ENCODE measurements at regions not wholly inside any gene's neighbourhood (a gene's known extent, or its start where the extent isn't known, plus 50 kb on each side); places are given as distances from the start of the nearest gene placed in this dataset.

DNA sequence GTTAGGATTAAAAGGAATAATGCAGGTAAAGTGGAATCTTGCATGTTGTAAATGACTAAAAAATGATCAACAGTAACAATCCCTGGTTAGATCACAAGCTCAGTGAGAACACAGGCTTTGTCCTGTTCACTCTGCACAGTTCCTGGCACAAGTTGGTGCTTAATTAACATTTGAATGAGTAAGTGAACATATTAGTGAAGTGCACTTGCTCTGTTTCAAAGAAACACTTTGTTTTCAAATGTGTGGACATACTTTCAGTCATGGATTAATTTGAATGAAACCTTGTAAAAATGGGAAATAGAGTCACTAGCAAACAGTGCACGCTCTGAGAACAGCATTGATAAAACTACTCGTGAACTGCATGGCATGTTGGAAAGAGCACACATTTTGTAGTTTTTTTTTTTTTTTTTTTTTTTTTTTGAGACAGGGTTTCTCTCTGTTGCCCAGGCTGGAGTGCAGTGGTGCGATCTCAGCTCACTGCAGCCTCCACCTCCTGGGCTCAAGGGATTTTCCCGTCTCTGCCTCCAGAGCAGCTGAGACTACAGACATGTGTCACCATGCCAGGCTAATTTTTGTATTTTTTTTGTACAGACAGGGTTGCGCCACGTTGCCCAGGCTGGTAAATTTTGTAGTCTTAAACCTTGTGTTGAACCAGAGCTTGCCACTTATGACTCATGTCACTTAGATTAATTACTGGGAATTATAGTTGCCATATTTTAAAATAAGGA is 159.9 kb downstream of the LURAP1L start:
- TF ChIP-seq, protein P1, sequence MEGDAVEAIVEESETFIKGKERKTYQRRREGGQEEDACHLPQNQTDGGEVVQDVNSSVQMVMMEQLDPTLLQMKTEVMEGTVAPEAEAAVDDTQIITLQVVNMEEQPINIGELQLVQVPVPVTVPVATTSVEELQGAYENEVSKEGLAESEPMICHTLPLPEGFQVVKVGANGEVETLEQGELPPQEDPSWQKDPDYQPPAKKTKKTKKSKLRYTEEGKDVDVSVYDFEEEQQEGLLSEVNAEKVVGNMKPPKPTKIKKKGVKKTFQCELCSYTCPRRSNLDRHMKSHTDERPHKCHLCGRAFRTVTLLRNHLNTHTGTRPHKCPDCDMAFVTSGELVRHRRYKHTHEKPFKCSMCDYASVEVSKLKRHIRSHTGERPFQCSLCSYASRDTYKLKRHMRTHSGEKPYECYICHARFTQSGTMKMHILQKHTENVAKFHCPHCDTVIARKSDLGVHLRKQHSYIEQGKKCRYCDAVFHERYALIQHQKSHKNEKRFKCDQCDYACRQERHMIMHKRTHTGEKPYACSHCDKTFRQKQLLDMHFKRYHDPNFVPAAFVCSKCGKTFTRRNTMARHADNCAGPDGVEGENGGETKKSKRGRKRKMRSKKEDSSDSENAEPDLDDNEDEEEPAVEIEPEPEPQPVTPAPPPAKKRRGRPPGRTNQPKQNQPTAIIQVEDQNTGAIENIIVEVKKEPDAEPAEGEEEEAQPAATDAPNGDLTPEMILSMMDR (IDR thresholded peaks at IDR 0.05) = no peak
- no peak for TF ChIP-seq POLR2A (IDR thresholded peaks at IDR 0.05)

Measured in uterus (tissue), 2 donors.